ENCODE measurements at regions not wholly inside any gene's neighbourhood (a gene's known extent, or its start where the extent isn't known, plus 50 kb on each side); places are given as distances from the start of the nearest gene placed in this dataset.

DNA sequence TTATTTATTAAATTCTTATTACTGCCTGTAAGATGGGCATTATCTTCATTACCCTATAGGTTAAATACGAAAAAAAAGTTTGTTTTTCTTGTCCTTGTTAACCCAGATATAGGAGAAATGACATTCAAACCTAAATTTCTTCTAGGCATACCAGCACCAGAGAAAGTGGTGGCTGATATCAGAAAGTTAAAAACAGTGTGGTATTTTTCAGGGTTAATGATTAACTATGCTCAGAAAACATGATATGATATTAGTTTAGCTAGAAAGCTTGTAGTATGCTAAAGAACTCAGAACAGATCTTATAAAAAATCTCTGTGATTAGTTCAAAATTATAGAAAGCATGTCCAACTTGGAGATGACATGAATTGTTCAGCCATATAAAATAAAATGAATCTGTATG lies 630.5 kb upstream of the EPHA6 start:
- TF ChIP-seq, protein P1, sequence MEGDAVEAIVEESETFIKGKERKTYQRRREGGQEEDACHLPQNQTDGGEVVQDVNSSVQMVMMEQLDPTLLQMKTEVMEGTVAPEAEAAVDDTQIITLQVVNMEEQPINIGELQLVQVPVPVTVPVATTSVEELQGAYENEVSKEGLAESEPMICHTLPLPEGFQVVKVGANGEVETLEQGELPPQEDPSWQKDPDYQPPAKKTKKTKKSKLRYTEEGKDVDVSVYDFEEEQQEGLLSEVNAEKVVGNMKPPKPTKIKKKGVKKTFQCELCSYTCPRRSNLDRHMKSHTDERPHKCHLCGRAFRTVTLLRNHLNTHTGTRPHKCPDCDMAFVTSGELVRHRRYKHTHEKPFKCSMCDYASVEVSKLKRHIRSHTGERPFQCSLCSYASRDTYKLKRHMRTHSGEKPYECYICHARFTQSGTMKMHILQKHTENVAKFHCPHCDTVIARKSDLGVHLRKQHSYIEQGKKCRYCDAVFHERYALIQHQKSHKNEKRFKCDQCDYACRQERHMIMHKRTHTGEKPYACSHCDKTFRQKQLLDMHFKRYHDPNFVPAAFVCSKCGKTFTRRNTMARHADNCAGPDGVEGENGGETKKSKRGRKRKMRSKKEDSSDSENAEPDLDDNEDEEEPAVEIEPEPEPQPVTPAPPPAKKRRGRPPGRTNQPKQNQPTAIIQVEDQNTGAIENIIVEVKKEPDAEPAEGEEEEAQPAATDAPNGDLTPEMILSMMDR (IDR thresholded peaks at IDR 0.05) = no peak
- TF ChIP-seq POLR2A (IDR thresholded peaks at IDR 0.05) = no peak
